Right forelimb (tissue), 1 donor: ENCODE measurements at regions not wholly inside any gene's neighbourhood (a gene's known extent, or its start where the extent isn't known, plus 50 kb on each side); places are given as distances from the start of the nearest gene placed in this dataset.

Experiments
- DNase-seq: peaks from one replicate; pipeline ENCODE4 v3.0.0-alpha.2; 2018

DNA sequence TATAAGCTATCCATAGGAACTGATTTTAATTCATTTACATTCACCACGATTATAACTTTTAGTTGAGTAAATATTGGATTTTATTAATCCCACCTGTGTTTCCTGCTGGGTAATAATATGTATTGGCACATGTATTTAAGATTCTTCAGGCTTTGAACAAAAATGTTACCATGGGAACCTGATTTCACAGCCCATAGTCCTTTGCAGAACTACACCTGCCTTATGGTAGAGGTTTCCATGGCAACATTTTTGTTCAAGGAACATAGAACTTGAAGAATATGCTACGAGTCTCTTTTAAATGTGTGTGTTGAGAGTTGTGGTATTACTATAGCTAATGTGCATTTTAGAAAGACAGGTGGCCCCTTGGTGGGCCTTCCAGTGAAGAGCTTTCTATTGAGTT lies 317.4 kb downstream of the SAMD5 start:
- DNase-seq, result no peak

DNA sequence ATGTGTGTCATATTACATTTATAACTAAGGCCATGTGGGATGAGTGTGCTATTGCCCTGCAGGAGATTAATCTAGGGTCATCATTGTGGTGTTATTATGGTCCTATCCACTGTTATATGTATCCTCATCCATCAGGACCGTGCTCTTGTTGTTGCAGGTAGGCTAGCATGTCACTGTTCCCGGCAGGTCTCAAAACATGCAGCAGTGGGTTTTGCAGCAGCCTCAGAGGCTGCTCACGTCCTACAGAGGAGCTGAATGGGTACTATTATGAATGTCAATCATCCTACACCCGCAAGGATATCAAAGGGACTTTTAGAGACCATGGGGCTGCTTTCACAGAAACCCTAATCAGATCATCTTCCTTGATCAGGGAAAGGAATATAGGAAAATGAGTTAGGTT lies 318.2 kb downstream of the SAMD5 start:
- no peak for DNase-seq

DNA sequence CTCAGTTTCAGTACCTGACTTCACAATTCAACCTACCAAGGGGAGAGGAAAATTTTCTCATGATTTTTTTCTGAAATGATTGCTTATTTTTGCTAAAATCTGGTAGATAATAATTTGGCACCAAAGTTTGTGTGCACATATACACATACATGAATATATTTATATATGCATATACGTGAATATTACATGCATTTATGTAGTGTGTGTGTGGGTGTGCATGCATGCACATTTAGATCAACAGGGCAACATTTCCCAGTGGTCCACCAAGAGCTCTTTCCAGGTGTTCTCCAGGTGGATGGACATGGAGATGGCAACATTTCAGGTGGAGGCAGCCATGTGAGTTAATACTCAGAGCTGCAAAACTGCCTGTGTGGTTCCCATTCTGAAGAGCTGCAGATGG lies 320.9 kb downstream of the SAMD5 start:
- DNase-seq, result no peak

GRCh38 chr6:147829835-147830234 lies 321.3 kb downstream of the SAMD5 start:
- DNase-seq, result no peak

DNA sequence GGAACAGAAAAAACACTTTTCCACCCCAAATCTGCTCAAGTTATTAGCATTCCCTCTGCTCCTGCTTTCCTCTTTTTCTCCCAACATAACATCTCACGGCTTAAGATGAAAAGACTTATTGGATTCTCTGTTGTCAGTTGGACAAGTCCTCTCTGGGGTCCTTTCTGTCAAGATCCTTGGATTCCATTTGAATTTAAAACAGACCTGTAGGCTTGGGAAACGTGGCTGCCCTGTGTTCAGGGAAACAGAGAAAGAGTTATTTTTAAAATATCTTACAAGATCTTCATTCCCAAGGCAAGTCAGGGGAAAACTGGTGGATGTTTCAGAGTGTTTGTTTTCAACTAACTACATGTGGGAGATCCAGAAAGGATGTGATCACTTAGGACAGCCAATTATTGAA lies 322.9 kb downstream of the SAMD5 start:
- DNase-seq, result no peak

DNA sequence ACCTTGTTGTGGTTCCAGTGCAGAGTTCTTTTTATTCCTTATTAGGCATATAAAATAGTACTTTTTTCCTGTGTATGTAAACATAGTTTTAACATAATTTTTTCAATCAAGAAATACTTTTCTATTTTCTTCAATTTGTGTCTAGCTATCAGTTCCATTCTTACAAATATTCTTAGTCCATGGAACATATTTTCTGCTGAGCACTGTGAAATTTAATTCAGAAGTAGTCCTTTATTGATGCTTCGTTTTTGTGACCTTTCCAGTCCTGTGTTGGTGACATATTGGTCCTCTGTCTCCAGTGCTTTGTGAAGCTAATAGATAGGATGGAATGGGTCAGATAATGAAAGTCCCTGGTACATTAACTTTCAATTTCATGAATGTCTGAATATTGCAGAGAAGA lies 325.1 kb downstream of the SAMD5 start:
- no peak for DNase-seq

DNA sequence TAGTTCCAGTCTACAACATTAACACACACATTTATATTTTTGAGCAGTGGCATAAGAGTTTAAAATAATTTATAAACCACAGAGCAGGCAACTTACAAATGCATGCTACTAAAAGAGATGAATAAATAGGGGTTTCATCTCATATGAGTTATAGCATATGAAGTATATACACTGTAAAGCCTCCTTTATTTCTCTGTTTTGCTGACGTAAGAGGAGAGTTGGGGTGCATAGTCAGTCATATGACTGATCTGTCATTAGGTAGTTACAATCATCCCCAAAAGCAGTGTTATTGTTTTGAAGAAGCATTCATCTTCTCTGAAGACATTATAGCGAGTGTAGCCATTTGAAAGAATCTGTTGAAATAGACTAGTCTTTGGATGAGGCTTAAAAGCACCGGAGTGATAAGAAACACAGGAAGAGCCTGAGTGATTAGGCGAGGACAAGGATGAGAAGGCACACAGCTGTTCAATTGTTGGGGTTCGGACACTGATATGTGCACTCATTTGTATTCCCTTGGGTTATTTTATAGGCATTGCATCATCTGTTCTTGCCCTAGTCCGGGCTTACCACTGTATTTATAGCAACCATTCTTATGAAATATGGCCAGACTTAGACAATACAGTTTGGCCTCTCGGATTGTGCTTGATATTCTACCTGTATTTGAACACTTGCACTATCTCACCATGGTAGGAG lies 325.7 kb downstream of the SAMD5 start:
- DNase-seq, result no peak

- DNase-seq, result no peak
Observed at GRCh38 chr6:147837540-147837939, 329.1 kb downstream of the SAMD5 start.

GRCh38 chr6:147839708-147840610 lies 331.5 kb downstream of the SAMD5 start:
- DNase-seq, result no peak

DNA sequence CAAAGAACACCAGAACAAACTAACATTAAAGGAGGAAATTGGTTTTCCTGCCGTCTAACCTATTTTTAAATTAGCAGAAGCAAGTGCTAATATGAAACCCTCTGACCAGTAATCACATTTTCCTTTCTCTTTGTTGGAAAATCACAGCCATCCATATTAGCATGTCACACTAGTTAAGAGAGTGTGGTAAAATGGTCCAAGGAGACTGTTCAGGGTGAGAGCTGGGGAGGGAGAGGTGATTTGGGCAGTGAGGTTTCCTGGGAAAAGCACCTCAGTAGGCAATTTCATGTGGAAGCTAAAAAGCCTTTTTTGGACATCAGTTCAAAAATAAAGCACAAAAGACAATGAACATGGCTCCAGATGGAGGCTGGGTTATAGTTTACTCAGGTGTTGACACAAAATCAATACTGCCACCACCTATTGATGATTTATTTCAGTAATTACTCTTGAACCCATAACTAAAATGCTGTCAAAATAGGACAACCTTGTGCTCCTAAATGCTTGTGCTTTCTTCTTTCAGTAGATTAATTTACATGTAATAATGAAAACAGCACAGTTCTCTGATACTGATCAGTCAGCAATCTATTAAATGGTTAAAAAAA lies 333.2 kb downstream of the SAMD5 start:
- no peak for DNase-seq

GRCh38 chr6:147849401-147850330 lies 341.2 kb downstream of the SAMD5 start:
- no peak for DNase-seq

DNA sequence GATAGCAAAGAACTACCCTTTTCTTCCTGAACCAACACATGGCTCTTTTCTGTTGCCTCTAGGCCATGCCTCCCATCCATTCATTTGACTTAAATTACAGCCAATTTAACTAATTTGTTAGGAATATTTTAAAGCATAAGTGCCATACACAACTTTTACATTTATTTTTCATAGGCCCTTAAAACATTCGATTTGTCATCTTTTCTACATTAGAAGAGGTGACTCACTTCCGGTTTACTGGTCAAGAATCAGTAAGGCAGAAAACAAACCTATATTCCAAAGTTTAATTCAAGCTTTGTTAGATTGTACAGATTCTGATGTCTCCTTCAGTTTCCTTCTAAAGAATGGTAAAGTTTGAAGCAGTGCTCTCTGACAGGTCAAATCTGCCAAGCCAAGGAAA lies 344.3 kb downstream of the SAMD5 start:
- DNase-seq, result no peak

- DNase-seq, result no peak
Observed at GRCh38 chr6:147853574-147853973, 345.1 kb downstream of the SAMD5 start.

- no peak for DNase-seq
Observed at GRCh38 chr6:147855803-147856482, 347.5 kb downstream of the SAMD5 start.

DNA sequence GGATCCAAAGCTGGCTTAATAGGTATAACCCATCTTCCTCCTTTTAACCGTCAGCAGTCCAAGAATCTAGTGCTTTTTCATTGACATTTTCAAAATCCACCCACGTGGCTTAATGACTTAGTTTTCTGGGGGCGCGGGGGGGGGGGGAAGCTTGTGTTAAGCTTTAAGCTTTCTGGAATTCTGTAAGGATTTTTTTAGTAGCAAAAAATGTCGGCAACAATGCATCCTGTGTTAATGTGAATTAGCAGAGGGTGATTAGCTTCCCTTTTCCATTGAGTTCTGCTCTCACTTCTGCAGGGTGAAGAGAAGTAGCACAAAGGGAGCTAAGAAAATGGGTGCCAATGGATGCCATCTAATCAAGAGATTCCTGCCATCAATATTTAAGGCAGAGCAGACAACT lies 348.2 kb downstream of the SAMD5 start:
- no peak for DNase-seq

DNA sequence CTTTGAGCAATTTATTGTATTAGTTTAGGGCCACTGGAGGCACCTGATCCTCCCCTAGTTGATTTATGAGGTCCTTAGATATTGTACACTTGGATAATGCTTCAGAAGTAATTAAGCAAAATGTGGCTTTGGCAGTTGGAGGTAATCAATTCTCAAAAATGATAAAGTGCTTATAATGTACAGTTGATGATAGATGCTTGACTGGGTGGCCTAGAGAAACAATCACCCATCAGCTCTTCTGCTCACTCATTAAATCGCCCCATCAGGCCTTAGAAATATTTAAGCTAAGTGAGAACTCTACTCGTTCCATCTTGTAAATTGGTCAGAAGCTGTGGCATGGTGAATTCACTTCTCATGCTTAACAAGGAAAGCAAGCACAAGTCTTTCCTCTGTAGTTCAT lies 349.9 kb downstream of the SAMD5 start:
- DNase-seq, result no peak

DNA sequence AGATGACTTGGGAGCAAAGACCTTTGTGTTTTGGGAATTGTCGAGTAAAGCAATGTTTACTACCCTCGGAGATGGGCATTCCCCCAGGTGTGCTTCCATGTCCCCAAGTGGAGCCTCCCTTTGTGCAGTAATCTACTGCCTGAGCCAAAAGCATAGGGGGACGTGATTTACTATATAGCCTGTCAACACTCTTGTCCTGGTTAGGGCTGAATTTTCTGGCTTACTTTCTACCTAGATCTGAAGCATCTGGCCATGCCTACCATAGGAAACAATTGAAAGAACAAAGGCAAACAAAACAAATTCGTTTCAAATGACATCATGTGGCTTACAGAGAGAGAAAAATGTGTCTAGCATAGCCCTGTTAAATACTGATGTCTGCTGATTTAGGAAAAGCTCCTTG lies 350.6 kb downstream of the SAMD5 start:
- no peak for DNase-seq

- no peak for DNase-seq
Observed at GRCh38 chr6:147861696-147862095, 353.2 kb downstream of the SAMD5 start.

DNA sequence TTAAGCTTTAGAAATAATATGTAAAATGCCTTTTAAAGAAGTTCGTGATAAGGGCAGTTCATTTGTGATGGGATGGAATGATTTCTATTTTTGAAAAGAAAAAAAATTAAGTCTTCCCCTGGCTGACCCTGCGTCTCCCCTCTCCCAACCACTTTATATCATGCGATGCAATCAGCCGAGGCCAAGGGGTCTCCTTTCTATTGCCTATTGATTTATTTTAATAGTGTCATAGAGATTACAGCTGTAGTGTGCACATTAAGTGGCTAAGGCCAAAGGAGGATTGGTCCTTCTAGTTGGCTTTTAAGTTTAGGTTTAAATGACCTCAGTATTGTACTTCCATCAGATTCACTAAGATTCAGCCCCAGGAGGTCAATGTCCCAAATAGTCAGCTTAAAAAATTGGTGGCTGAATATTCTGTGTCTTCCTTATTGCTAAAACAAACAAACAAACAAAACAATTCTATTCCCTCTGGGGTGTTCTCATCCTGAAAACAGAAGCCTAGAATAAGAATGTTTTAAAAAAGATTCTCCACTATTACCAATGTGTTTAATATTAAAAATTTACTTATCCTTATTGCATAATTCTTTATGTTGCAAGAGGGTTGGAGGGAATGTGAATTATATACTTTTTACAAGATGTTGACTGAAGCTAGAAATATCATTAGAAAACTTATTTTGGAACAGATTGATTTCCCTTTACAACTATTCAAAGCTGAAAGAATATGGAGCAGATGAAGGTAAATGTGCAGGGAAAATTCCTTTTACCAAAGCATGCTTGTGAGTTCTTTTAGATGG lies 359.1 kb downstream of the SAMD5 start:
- no peak for DNase-seq

DNA sequence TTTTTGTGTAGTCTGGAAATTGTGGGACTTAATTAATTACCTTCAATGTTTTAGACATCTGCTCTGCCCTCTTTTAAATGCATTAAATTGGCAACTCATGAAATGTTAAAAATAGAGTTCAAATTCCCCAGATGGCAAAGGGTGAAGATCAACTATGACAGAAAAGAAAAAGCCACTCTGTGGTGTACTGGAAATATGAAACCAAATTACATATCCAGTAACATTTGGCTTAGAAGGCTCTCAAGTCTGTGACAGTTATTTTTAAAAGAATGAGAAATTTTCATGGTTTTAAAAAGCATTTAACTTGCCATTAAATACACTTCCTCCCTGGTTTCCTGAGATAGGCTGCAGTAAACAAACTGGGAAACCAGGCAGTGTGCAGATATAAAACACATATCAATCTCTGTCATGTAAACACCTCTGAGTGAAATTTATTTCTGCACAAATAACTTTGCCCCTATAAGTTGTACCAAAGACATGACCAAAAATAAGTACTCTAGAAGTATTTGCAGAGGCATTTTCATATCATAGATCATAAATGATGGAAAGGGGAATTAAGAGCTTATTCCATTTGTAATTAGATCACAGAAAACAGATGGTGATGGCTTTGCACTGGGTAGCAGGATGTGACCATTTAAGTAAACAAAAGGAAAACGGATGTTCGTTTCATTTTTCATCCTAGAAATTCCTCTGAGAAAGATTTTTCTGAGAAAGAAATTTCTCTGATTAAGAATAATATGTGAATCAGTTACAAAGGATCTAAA lies 360.1 kb downstream of the SAMD5 start:
- DNase-seq, result no peak

DNA sequence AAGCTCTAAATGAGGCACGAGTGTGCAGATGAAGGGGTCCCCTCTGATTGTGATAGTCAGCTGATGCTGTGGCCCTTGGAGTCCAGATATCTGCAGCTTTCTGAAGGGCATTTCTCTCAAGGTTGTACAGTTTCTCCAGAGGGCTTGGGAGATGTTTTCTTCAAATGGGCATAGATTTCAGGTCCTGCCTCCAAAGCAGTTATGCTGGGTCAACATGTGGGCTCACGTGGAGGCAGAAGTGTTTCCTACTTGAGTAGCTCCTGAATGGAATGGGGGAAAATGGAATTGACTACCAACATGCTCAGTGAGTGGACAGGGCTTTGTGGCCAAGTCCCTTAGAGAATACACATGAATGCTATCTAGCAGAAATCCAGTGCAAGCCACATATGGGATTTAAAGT lies 360.7 kb downstream of the SAMD5 start:
- DNase-seq, result no peak
